HG02588 (cell line): ENCODE measurements at regions not wholly inside any gene's neighbourhood (a gene's known extent, or its start where the extent isn't known, plus 50 kb on each side); places are given as distances from the start of the nearest gene placed in this dataset.
"Not testable (repeated sequence)": the region's sequence is repeated elsewhere in the genome, so short reads cannot be mapped to it uniquely, and the experiment has no call there.

Experiments
- ATAC-seq: cut with Tn5 transposase; IDR thresholded peaks from one replicate; pipeline ENCODE4 v1.9.1; 2021; ENCODE audit warnings: mild to moderate bottlenecking, moderate library complexity; ENCODE audit not compliant: unreplicated experiment

DNA sequence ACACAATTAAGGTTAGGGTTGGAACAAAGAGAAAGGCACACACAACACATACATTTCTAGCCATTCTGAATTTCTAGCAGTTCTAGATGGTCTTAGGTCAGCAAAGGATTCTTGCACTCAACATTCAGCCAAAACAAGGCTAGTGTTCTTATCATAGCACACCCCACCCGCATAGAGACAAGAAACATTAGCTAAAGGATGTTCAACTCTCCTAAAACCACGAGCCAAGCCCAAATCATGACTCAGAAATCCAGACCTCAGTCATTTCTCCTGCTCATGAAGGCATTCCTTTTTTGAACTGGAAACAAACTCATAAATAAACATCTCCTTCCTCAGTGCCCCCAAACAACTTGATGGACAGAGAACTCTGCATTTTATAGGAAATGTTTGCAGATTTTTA is 293.0 kb upstream of the NOTCH2NLA start:
- ATAC-seq: not testable (repeated sequence)

DNA sequence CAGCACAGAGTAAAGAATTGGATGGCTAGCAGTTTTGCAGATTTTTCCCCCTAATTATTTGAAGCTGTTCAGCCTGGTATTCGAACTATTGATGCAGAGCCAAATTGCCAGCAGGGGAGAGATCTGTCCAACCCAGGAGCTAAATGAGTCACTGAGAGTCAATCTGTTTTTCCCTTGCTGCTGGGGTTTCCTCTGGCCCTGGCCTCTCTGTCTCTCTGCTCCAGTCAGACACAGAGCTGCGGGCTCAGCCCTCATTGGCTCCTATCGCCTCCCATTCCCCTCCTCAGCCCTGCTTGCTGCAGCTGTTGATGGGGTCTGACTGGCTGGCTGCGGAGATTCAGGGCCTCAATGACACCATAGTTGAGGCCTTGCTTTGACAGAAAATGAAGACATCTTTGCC is 284.9 kb upstream of the NOTCH2NLA start:
- not testable (repeated sequence) for ATAC-seq

- ATAC-seq: not testable (repeated sequence)
Observed at GRCh38 chr1:146511047-146511777, 282.4 kb upstream of the NOTCH2NLA start.

- ATAC-seq: not testable (repeated sequence)
Observed at GRCh38 chr1:146510248-146510983, 281.6 kb upstream of the NOTCH2NLA start.

- not testable (repeated sequence) for ATAC-seq
Observed at GRCh38 chr1:146504121-146504520, 275.3 kb upstream of the NOTCH2NLA start.

GRCh38 chr1:146487555-146487954 is 258.7 kb upstream of the NOTCH2NLA start:
- not testable (repeated sequence) for ATAC-seq

DNA sequence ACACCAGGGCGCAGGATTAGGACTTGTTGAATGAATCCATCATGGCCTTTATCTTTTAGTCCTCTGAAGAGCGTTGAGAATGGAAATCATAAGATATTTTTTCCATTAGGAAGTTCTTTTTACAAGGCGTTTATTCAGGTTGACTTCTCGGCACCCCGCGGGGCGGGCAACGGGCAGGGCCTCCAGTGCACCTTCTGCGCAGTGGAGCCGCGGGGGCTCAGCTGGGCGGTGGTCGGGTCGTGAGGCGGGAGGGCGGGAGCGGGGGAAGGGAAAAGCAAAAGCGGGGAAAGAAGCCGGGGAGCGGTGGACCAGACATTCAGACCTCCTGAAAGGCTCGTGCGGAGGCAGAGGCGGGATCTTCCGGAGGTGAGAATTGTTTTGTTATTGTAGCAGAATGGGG is 258.3 kb upstream of the NOTCH2NLA start:
- ATAC-seq: not testable (repeated sequence)

DNA sequence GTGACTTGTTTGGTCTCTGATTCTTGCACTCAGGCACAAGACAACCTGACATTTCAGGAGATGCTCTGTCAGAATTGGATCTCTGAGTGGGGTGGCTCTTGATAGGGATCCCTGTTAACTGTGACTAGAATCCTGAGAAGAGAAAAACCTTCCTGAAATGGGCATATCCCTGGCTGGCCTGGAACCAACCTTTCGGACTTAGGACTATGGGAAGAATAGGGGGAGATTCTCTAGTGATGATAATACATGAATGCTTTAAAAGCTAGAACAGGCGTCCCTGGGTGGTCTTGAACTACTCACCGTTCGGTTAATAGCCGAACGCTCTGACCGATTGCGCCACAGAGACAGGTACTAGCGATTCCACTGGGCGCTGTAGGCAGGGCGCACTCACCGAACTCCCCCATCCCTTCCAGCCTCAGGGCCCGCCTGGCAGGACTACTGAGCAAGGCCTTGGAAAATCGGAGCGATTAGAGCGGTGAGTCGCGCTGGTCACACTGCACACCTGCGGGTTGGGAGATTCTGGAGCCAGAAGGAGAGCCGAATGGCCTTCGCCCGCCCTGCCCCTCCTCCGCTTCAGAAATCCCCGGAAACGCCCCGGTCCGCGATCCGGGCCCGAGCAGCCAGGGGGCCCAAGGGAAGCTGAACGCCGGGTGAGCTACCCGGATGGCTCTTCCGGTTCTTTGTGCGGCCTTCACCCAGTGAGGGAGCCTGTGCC is 257.6 kb upstream of the NOTCH2NLA start:
- not testable (repeated sequence) for ATAC-seq

- not testable (repeated sequence) for ATAC-seq
Observed at GRCh38 chr1:146484195-146484594, 255.4 kb upstream of the NOTCH2NLA start.

DNA sequence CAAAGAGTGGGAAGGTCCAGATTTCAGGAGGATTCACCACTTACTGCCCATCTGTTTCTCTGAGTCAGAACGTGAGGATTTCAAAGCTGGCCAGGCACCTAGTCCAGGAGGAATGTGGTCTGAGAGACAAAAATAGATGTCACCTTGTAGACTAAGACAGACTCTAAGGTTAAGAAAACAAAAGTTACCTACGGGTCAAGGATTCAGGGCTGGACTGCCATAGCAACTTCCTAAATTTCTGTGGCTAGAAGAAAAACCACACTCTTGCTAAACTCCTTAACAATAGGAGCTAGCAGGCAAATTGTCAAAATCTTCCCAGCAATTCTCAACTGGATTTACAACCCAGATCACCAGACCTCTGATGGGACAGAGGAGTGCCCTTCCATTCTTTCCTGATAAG is 250.4 kb upstream of the NOTCH2NLA start:
- not testable (repeated sequence) for ATAC-seq

DNA sequence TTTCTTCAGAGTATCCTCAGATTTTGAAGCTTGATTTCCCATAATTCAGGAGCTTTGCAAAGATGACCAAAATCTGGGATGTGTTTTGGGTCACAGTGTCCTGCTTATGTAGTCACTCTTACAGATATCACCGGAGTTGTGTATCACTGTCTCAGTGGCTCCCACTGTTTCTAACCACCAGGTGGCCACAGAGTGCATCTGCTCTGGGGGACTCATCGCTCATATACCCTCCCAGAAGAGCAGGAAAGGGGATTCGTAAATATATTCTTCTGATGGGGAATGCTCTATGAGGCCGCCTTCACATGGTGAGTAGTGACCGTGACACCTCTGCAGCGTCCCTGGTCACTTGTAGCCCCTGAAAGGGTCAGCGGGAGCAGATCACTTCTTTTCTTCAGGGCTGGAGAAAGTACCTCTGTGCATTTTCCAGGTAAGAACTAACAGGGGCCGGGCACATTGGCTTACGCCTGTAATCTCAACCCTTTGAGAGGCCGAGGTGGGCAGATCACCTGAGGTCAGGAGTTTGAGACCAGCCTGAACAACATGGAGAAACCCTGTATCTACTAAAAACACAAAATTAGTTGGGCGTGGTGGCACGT is 249.4 kb upstream of the NOTCH2NLA start:
- ATAC-seq: not testable (repeated sequence)

GRCh38 chr1:146475086-146475485 is 246.3 kb upstream of the NOTCH2NLA start:
- ATAC-seq: not testable (repeated sequence)

DNA sequence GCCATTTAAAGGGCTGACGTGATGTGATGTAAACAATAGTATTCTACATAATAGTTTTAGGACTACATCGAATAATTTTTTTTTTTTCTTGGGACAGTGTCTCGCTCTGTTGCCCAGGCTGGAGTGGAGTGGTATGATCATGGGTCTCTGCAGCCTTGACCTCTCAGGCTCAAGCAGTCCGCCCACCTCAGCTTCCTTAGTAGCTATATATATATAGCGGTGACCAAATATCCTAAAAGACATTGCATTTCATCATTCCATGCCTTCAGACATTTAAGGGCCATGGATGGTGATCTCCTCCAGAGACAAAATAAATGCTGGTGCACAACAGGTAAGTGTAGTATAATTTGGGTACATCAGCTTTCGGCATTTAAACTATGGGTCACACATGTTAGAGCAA is 245.4 kb upstream of the NOTCH2NLA start:
- not testable (repeated sequence) for ATAC-seq

DNA sequence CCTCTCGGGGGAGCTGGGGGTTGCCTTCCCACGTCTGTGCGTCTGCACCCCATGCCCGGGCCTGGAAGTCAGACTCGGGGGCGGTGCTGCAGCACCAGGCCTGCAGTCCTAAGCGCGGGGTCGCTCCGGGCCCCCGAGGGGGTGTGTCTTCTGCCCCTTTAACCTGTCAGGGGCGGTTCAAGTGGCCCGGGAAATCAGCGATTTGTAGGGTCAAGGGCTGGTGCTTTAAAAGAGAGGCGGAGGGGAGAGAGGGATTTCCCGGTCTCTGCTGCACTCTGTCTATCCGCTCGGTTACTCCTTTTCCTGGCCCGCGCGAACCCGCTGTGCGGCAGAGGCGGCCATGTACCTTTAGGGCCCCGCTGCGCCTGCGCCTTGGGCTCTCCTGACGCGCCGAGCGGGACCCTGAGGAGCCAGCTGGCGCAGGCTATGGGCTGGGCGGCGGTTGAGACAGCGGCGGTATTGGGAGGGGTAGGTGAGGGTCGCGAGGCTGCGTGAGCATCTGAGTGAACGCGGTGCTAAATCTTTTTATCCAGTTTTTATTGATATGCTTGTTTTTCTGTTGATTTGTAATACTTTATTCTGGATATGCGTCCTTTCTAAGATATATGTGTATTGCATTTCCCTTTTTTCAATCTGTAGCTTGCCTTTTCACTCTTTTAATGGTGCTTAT is 243.5 kb upstream of the NOTCH2NLA start:
- ATAC-seq: peak; percentile 88

GRCh38 chr1:146459939-146460338 is 231.1 kb upstream of the NOTCH2NLA start:
- not testable (repeated sequence) for ATAC-seq

DNA sequence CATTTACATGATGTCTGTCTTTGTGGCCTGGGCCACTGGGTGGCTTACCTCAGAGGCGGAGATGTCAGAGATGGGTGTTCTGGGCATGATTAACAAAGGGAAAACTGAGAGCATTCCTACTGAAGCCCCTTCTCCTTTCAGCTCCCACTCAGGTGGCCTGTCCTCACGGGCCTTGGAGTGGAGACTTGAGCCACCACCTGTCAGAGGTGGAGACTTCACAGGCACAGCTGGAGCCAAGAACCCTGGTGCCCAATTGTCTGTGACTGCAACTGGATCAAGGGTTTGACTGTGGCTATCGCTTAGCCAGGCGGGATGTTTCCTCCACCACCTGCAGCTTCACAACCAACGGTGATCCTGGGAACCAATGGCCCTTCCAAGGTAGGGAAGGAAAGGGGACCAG is 230.5 kb upstream of the NOTCH2NLA start:
- not testable (repeated sequence) for ATAC-seq

DNA sequence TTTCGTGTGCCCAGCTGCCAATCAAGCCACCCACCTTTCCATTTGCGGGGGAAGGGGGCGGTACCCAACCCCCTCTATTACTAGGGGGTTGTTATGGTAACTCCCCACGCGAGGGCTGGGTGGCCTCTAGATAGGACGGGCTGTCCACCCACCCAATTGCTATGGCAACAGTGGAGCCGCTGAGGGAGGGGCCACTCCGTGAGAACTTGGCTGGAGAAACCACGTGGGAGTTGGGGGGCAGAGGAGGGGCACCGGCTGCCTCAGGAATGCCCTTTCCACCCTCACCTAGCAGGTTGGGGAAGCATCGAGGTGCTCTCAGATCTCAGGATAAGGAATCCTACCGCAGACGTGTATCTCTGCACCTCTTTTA is 220.0 kb upstream of the NOTCH2NLA start:
- not testable (repeated sequence) for ATAC-seq

- not testable (repeated sequence) for ATAC-seq
Observed at GRCh38 chr1:146448212-146448876, 219.5 kb upstream of the NOTCH2NLA start.

- ATAC-seq: not testable (repeated sequence)
Observed at GRCh38 chr1:146443871-146444222, 215.0 kb upstream of the NOTCH2NLA start.
